ENCODE measurements at regions not wholly inside any gene's neighbourhood (a gene's known extent, or its start where the extent isn't known, plus 50 kb on each side); places are given as distances from the start of the nearest gene placed in this dataset.

- no peaks in the 10 kb centered on the region for H3K36me3 Mint-ChIP-seq (ENCODE audit: low read depth)
- TF ChIP-seq CTCF (IDR thresholded peaks at IDR 0.05): no peak
- H3K27me3 Mint-ChIP-seq (ENCODE audit: low read depth, poor library complexity): peaks cover 20% of the 10 kb centered on the region
- no peak for DNase-seq
- no peak overlapping the region for H3K4me3 Mint-ChIP-seq
- peaks cover 7% of the 10 kb centered on the region for H3K9me3 Mint-ChIP-seq
- H3K27ac Mint-ChIP-seq: no peak overlapping the region
- H3K4me1 Mint-ChIP-seq: peaks cover 26% of the 10 kb centered on the region
Measured at GRCh38 chr11:62067741-62068140, 56.1 kb upstream of the INCENP start.

GRCh38 chr11:62064221-62064620 is 59.6 kb upstream of the INCENP start:
- DNase-seq: no peak
- peaks cover 20% of the 10 kb centered on the region for H3K4me1 Mint-ChIP-seq
- no peaks in the 10 kb centered on the region for H3K36me3 Mint-ChIP-seq (ENCODE audit: low read depth)
- H3K9me3 Mint-ChIP-seq: peaks cover 7% of the 10 kb centered on the region
- TF ChIP-seq CTCF (IDR thresholded peaks at IDR 0.05): no peak
- H3K4me3 Mint-ChIP-seq: no peak overlapping the region
- no peak overlapping the region for H3K27ac Mint-ChIP-seq
- peaks cover 20% of the 10 kb centered on the region for H3K27me3 Mint-ChIP-seq (ENCODE audit: low read depth, poor library complexity)

- H3K36me3 Mint-ChIP-seq (ENCODE audit: low read depth): no peaks in the 10 kb centered on the region
- TF ChIP-seq CTCF (IDR thresholded peaks at IDR 0.05): no peak
- H3K27ac Mint-ChIP-seq: no peak overlapping the region
- DNase-seq: no peak
- peaks cover 13% of the 10 kb centered on the region for H3K27me3 Mint-ChIP-seq (ENCODE audit: low read depth, poor library complexity)
- peaks cover 10% of the 10 kb centered on the region for H3K4me1 Mint-ChIP-seq
- H3K9me3 Mint-ChIP-seq: peaks cover 5% of the 10 kb centered on the region
- no peak overlapping the region for H3K4me3 Mint-ChIP-seq
Measured at GRCh38 chr11:62062223-62062861, 61.5 kb upstream of the INCENP start.

- H3K27ac Mint-ChIP-seq: no peak overlapping the region
- H3K36me3 Mint-ChIP-seq (ENCODE audit: low read depth): no peaks in the 10 kb centered on the region
- no peak overlapping the region for H3K4me3 Mint-ChIP-seq
- DNase-seq: no peak
- H3K4me1 Mint-ChIP-seq: peaks cover 10% of the 10 kb centered on the region
- H3K9me3 Mint-ChIP-seq: no peaks in the 10 kb centered on the region
- H3K27me3 Mint-ChIP-seq (ENCODE audit: low read depth, poor library complexity): peaks cover 11% of the 10 kb centered on the region
- no peak for TF ChIP-seq CTCF (IDR thresholded peaks at IDR 0.05)
Measured at GRCh38 chr11:62061356-62062222, 62.2 kb upstream of the INCENP start.

- H3K4me1 Mint-ChIP-seq: peaks cover 8% of the 10 kb centered on the region
- H3K27ac Mint-ChIP-seq: no peak overlapping the region
- no peak overlapping the region for H3K4me3 Mint-ChIP-seq
- no peak for DNase-seq
- H3K27me3 Mint-ChIP-seq (ENCODE audit: low read depth, poor library complexity): peaks cover 3% of the 10 kb centered on the region
- no peak for TF ChIP-seq CTCF (IDR thresholded peaks at IDR 0.05)
- peaks cover 5% of the 10 kb centered on the region for H3K9me3 Mint-ChIP-seq
- no peaks in the 10 kb centered on the region for H3K36me3 Mint-ChIP-seq (ENCODE audit: low read depth)
Measured at GRCh38 chr11:62057069-62057468, 66.7 kb upstream of the INCENP start.
